T-helper 1 cell treated with Interleukin-12 subunit alpha and Interleukin-12 subunit beta and Interleukin-4 antibody, amounts not matched to agents 30 μg/mL and 1 μg/mL, for 36 hours (primary cell): ENCODE measurements at regions not wholly inside any gene's neighbourhood (a gene's known extent, or its start where the extent isn't known, plus 50 kb on each side); places are given as distances from the start of the nearest gene placed in this dataset.

Experiments
- H3K27ac Mint-ChIP-seq: one replicate; pipeline ENCODE4 v1.8.0; 2021; ENCODE audit warnings: mild to moderate bottlenecking, mixed read lengths
- H3K27me3 Mint-ChIP-seq: one replicate; pipeline ENCODE4 v1.8.0; 2021; ENCODE audit warnings: low read depth, mixed read lengths
- H3K36me3 Mint-ChIP-seq: one replicate; pipeline ENCODE4 v1.8.0; 2021; ENCODE audit warnings: low read depth, mixed read lengths
- H3K4me1 Mint-ChIP-seq: one replicate; pipeline ENCODE4 v1.8.0; 2021; ENCODE audit warnings: low read depth, mixed read lengths
- H3K4me3 Mint-ChIP-seq: one replicate; pipeline ENCODE4 v1.8.0; 2021; ENCODE audit warnings: mild to moderate bottlenecking, moderate library complexity, mixed read lengths
- H3K9me3 Mint-ChIP-seq: one replicate; pipeline ENCODE4 v1.8.0; 2021; ENCODE audit warnings: mixed read lengths

DNA sequence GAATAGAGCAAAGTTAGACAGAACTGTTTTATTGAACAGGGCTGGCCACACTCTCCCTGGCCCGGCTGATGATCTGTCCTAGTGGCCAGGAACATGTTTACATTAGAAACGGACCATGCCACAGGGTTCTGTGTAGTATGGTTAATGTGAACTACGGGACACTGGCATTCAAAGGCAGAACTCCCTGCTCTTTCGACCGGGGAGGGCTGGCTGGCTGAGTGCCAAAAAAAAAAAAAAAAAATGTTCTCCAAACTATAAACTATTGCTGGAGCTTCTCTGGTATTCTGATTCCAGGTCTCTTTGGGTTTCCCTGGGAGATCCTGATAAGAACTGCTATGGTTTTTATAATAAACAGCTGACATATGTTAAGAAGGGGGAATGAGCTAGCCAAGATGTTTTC is 1262.6 kb upstream of the SORCS1 start:
- no peak overlapping the region for H3K27ac Mint-ChIP-seq
- no peaks in the 10 kb centered on the region for H3K27me3 Mint-ChIP-seq
- H3K4me3 Mint-ChIP-seq: no peak overlapping the region
- no peaks in the 10 kb centered on the region for H3K36me3 Mint-ChIP-seq
- no peaks in the 10 kb centered on the region for H3K4me1 Mint-ChIP-seq
- no peaks in the 10 kb centered on the region for H3K9me3 Mint-ChIP-seq

DNA sequence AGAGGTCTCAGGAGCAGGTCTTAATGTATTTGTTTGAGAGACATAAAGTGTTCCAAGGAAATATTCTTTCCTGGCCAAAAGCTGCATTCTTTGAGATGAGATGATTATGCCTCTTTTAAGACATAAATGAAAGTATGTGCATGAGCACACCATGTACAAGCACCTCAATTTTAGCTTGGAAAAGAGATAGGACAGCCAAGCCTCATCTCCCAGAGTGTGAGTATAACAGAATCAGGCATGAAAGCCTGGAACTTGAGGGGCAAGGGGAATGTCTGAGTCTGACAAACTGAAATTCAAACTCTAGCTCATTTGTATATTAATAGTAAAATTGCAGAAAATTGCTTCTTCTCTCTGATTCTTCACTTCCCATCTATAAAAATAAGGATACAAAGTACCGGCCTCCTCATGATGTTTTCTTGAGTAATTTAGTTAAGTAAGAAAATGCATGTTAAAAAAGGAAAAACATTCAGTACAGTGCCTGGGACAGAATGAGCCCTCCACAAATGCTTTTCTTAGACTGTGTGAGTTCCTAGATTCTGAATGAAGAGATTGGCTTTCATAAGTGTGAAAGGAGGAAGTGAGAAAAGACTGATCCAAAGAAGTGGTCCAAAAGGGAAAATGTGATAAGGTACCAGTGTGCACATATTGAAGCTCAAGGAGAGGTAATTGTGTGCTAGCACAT is 1260.9 kb upstream of the SORCS1 start:
- Mint-ChIP-seq H3K27ac (no peak overlapping the region), H3K9me3 (no peaks in the 10 kb centered on the region), H3K36me3 (no peaks in the 10 kb centered on the region), H3K27me3 (no peaks in the 10 kb centered on the region), H3K4me1 (no peaks in the 10 kb centered on the region), H3K4me3 (no peak overlapping the region)

DNA sequence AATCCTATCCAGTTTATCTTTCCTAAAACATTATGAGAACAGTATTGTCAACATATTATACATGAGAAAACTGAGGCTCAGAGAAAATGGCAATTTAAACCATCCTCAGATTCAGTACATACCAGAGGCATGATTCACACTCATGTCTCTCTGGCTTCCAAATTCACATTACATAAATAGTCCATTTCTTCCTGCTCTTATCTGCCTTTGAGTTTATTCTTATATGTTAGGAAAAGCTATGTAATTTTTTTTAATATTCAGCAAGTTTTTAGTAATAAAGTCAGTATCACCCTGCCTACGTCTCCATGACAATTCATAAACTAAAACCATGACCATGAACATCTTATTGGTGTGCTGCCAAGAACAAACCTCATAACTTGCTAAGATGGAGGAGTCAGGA is 1260.2 kb upstream of the SORCS1 start:
- H3K9me3 Mint-ChIP-seq: no peaks in the 10 kb centered on the region
- H3K4me3 Mint-ChIP-seq: no peak overlapping the region
- no peak overlapping the region for H3K27ac Mint-ChIP-seq
- no peaks in the 10 kb centered on the region for H3K27me3 Mint-ChIP-seq
- no peaks in the 10 kb centered on the region for H3K36me3 Mint-ChIP-seq
- no peaks in the 10 kb centered on the region for H3K4me1 Mint-ChIP-seq

DNA sequence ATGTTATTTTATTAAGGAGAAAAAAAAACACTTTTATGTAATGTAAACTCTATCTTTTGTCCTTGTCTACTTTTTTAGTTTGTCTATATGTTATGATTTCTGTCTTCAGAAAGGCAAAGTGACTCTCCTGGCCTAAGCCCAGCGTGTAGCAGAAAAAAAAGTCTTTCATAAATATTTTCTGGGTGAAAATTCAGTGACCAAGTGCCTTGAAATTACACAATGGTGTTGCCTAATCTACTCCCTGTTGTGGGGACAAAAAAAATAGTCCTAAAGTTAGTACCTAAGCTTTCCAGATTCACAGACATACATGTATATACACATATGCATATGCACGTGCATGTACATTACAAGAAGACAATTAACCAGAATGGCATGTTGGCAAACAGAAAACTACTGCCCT is 1257.8 kb upstream of the SORCS1 start:
- H3K36me3 Mint-ChIP-seq: no peaks in the 10 kb centered on the region
- no peaks in the 10 kb centered on the region for H3K9me3 Mint-ChIP-seq
- H3K27ac Mint-ChIP-seq: no peak overlapping the region
- H3K4me1 Mint-ChIP-seq: no peaks in the 10 kb centered on the region
- H3K27me3 Mint-ChIP-seq: no peaks in the 10 kb centered on the region
- no peak overlapping the region for H3K4me3 Mint-ChIP-seq

DNA sequence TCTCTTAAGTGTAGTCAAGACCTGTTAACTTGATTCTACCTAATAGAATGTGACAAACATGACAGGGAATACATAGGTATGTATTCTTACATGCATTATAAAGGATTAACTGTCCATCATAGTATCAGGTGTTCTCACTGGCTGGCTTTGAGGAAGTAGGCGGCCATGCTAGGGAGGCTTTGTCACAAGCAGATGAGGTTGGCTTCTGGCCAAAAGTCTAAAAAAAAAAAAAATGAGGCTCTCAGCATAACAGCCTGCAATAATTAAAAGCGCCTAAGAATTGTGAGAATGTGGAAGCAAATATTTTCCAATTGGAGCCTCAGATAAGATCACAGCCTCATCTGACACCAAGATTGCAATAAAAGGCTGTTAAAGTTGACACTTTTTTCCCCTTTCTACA is 1256.8 kb upstream of the SORCS1 start:
- no peaks in the 10 kb centered on the region for H3K4me1 Mint-ChIP-seq
- no peak overlapping the region for H3K4me3 Mint-ChIP-seq
- no peak overlapping the region for H3K27ac Mint-ChIP-seq
- no peaks in the 10 kb centered on the region for H3K9me3 Mint-ChIP-seq
- H3K36me3 Mint-ChIP-seq: no peaks in the 10 kb centered on the region
- H3K27me3 Mint-ChIP-seq: no peaks in the 10 kb centered on the region

DNA sequence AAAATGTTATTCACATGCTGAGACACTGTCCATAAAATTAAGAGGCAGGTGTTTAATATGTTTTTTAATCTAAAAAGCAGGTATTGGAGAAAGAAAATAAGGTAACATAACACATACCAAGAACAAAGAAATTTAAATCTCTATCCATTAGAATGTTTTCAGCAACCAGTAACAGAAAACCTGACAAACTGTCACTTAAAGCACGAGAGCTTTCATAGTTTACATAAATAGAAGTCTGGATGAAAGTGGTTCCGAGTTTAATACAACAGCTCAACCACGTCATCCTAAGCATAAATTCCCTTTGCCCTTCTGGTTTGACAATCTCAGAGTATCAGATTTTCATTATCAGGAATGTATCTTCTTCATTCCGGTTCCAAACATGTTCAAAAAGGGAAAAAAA is 1249.4 kb upstream of the SORCS1 start:
- Mint-ChIP-seq H3K9me3 (no peaks in the 10 kb centered on the region), H3K4me1 (no peaks in the 10 kb centered on the region), H3K4me3 (no peak overlapping the region), H3K27me3 (no peaks in the 10 kb centered on the region), H3K27ac (no peak overlapping the region), H3K36me3 (no peaks in the 10 kb centered on the region)

DNA sequence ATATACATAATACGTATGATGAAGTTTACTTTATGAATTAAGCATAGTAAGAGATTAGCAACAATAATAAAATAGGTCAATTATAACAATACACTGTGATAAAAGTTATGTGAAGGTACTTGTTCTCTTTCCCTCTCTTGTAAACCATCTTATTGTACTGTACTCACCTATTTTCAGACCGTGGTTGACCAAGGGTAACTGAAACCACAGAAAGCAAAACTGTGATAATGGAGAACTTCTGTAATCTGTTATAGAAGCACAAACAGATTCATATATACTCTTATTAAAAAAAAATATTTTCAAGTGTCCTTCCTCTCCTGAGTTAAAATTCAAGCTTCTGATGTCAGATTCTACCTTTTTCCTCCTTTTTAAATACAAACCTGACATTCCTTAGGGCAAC is 1247.8 kb upstream of the SORCS1 start:
- Mint-ChIP-seq H3K9me3 (no peaks in the 10 kb centered on the region), H3K27me3 (no peaks in the 10 kb centered on the region), H3K4me3 (no peak overlapping the region), H3K4me1 (no peaks in the 10 kb centered on the region), H3K36me3 (no peaks in the 10 kb centered on the region), H3K27ac (no peak overlapping the region)

DNA sequence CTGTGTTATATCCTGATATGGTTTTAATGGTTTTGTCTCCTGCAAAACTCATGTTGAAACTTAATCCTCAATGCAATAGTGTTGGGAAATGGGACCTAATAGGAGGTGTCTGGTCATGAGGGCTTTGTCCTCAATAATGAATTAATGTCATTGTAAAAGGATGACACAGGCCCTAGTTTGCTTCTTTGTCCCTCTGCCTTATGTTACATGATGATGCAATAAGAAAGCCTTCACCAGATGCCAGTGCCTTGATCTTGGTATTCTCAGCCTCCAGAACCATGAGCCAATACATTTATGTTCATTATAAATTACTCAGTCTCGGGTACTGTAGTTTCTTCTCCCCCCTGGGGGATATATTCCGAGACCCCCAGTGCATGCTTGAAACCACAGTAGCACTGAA is 1247.4 kb upstream of the SORCS1 start:
- no peak overlapping the region for H3K4me3 Mint-ChIP-seq
- H3K9me3 Mint-ChIP-seq: no peaks in the 10 kb centered on the region
- no peaks in the 10 kb centered on the region for H3K36me3 Mint-ChIP-seq
- H3K27me3 Mint-ChIP-seq: no peaks in the 10 kb centered on the region
- no peak overlapping the region for H3K27ac Mint-ChIP-seq
- no peaks in the 10 kb centered on the region for H3K4me1 Mint-ChIP-seq

DNA sequence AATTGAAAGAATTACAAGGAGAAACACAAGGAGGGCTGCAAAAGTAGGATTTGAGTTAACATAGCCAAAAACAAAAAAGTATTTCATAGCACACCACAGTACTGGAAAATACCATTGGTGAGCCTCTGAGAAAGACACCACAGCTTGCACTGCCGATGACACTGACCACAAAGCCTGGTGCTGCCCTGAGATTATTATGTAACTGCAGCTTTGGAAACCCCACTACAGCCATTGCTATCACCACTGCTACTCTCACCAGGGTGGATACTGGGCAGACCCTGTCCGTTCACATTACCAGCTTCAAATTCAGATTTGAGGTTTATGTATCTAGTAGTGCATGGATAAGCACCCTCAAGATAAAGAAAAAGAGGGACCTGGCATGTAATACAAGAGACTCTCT is 1246.7 kb upstream of the SORCS1 start:
- no peaks in the 10 kb centered on the region for H3K27me3 Mint-ChIP-seq
- H3K4me3 Mint-ChIP-seq: no peak overlapping the region
- H3K27ac Mint-ChIP-seq: no peak overlapping the region
- no peaks in the 10 kb centered on the region for H3K36me3 Mint-ChIP-seq
- H3K4me1 Mint-ChIP-seq: no peaks in the 10 kb centered on the region
- no peaks in the 10 kb centered on the region for H3K9me3 Mint-ChIP-seq

DNA sequence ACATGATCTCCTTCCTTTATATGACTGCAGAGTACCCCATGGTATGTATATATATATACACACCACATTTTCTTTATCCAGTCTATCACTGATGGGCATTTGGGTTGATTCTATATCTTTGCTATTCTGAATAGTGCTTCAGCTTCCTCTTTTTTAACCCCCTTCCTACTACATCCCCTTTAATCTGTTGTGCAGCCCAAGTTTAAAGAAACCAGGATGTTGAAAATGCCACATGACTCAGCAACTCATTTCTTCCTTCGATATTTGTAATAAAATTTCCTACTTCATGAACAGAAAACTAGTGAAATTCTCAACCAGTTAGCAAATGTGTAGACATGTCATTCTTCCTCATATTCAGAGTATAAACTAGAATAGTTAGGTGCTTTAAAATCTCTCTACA is 1245.7 kb upstream of the SORCS1 start:
- Mint-ChIP-seq H3K9me3 (no peaks in the 10 kb centered on the region), H3K36me3 (no peaks in the 10 kb centered on the region), H3K4me1 (no peaks in the 10 kb centered on the region), H3K27me3 (no peaks in the 10 kb centered on the region), H3K4me3 (no peak overlapping the region), H3K27ac (no peak overlapping the region)

DNA sequence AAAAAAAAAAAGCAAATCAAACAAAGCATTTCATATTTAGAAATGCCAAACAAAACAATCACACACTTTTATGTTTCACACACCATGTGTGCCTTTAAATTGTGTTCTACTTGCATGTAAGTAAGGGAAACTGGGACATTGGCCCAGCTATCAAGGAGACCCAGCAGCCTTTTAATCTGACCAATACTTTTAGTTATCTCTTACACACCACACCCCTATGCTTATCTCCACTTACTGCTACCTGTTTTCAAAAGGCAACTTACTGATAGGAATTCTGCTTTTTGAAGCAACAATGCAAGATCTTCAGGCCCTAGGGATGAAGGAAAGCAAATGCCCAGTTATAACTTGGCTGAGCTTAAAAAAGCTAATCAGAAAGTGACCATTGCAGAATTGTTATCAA is 1244.8 kb upstream of the SORCS1 start:
- no peaks in the 10 kb centered on the region for H3K9me3 Mint-ChIP-seq
- H3K4me3 Mint-ChIP-seq: no peak overlapping the region
- no peaks in the 10 kb centered on the region for H3K4me1 Mint-ChIP-seq
- H3K27ac Mint-ChIP-seq: no peak overlapping the region
- no peaks in the 10 kb centered on the region for H3K27me3 Mint-ChIP-seq
- no peaks in the 10 kb centered on the region for H3K36me3 Mint-ChIP-seq

DNA sequence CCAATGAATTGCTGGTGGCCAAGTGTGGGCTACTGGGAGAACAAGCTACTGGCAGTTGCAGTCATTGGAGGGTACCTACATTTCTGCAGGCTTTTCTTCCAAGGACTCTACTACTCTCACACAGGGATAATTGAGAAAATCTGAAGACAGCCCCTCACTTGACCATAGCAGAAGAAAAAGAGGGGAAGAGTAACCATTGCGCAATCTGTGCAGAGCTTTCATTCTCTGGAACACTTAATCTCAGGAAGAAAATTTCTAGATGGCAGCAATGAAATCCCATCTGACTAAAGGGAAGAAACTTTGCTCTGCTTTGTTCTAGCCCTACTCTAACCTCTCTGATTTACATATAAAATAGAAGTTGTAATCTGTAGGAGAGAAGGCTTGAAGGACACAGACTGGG is 1239.6 kb upstream of the SORCS1 start:
- Mint-ChIP-seq H3K36me3 (no peaks in the 10 kb centered on the region), H3K27ac (no peak overlapping the region), H3K4me3 (no peak overlapping the region), H3K27me3 (no peaks in the 10 kb centered on the region), H3K9me3 (no peaks in the 10 kb centered on the region), H3K4me1 (no peaks in the 10 kb centered on the region)

DNA sequence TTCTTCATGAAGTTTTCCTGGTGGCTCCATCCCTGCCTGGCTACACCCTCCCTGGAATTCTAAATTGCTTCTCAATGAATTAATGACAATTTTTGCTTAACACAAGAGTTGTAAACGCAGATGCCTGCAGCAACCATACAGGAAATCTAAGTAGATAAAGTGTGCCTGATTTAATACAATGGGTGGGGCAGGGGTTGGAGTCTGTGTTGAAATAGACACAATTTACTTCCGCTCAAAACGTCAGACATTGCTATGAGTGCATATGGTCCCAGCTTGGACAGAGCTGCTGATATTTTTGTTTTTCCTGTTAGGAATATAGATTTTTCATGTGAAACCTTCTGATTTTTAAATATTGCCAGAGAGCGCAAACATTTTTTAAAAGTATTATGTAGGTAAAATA is 1235.0 kb upstream of the SORCS1 start:
- Mint-ChIP-seq H3K27me3 (no peaks in the 10 kb centered on the region), H3K4me1 (no peaks in the 10 kb centered on the region), H3K9me3 (no peaks in the 10 kb centered on the region), H3K36me3 (no peaks in the 10 kb centered on the region), H3K27ac (no peak overlapping the region), H3K4me3 (no peak overlapping the region)

DNA sequence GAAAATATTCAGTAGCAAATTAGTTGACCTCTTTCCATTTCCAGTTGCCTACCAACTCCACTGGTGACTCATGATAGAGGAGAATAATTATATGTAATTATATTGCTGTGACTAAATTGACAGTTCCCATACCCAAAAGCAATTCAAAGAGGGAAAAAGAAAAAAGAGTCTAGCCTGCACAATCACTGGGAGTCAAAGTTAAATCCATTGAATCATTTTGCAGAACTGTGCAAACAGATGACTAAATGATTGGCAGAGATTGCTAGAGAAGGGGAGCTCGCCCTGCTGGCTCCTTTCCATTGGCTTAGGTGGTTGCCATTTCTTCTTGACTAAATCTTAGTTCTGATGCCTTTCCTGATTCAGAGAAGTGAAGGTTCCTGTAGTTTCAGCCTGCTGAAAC is 1228.6 kb upstream of the SORCS1 start:
- Mint-ChIP-seq H3K36me3 (no peaks in the 10 kb centered on the region), H3K27ac (no peak overlapping the region), H3K4me1 (no peaks in the 10 kb centered on the region), H3K4me3 (no peak overlapping the region), H3K27me3 (no peaks in the 10 kb centered on the region), H3K9me3 (no peaks in the 10 kb centered on the region)

DNA sequence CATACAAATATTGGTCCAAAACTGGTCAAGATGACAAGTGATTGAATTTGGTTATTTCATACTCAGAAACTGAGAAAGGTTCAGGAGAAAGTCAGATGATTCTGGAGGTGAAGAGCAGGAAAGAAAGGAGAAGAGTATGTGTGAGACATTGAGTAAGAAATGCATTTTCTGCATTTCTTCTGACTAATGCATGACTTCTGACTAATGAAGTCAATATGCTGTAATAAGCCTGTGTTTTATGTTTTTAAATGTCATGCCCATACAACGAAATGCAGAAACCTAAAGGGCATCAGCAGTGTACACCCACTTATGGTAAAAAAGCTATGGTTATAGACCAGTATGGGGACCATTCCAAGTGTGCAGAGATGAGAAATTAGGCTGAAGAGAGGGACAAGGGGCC is 1227.8 kb upstream of the SORCS1 start:
- peaks cover 2% of the 10 kb centered on the region for H3K9me3 Mint-ChIP-seq
- H3K4me1 Mint-ChIP-seq: no peaks in the 10 kb centered on the region
- no peaks in the 10 kb centered on the region for H3K27me3 Mint-ChIP-seq
- H3K4me3 Mint-ChIP-seq: no peak overlapping the region
- no peak overlapping the region for H3K27ac Mint-ChIP-seq
- H3K36me3 Mint-ChIP-seq: no peaks in the 10 kb centered on the region

DNA sequence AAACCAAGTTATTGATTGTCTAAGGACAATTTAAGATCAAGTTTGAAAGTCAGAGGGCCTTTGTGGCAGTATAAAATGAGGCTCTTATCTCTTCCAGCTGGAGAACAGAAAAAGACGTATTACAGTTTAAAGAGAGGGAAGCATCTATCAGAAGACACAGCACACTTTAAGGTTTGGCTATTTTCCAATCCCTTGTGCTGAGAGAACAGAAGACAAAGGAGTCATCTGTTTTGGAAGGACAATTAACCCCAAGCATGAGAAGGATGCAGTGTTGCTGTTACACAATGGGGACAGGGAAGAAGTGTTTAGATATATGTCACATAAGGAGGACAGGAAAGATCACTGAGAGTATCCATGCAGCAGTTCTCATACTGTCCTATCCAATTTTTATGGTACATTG is 1224.2 kb upstream of the SORCS1 start:
- peaks cover 10% of the 10 kb centered on the region for H3K9me3 Mint-ChIP-seq
- H3K4me1 Mint-ChIP-seq: no peaks in the 10 kb centered on the region
- H3K4me3 Mint-ChIP-seq: no peak overlapping the region
- no peak overlapping the region for H3K27ac Mint-ChIP-seq
- no peaks in the 10 kb centered on the region for H3K27me3 Mint-ChIP-seq
- no peaks in the 10 kb centered on the region for H3K36me3 Mint-ChIP-seq
